ENCODE measurements at regions not wholly inside any gene's neighbourhood (a gene's known extent, or its start where the extent isn't known, plus 50 kb on each side); places are given as distances from the start of the nearest gene placed in this dataset.

GRCh38 chr18:28682912-28683311 is 506.0 kb upstream of the CDH2 start:
- TF ChIP-seq CTCF (IDR thresholded peaks at IDR 0.05; ENCODE audit: borderline replicate concordance, extremely low read depth, low read length, poor library complexity, severe bottlenecking): no peak
- no peak for TF ChIP-seq EZH2 (IDR thresholded peaks at IDR 0.05; ENCODE audit: borderline replicate concordance, low read depth, low read length, severe bottlenecking)
